ENCODE measurements at regions not wholly inside any gene's neighbourhood (a gene's known extent, or its start where the extent isn't known, plus 50 kb on each side); places are given as distances from the start of the nearest gene placed in this dataset.
"Not testable (repeated sequence)": the region's sequence is repeated elsewhere in the genome, so short reads cannot be mapped to it uniquely, and the experiment has no call there.

- Histone ChIP-seq H3K4me3 (ENCODE audit: low read length in 2 of 2) (no peak overlapping the region), H3K36me3 (ENCODE audit: control insufficient read depth in 1 of 2, insufficient read depth in 2 of 2, low read length in 1 of 2) (no peaks in the 10 kb centered on the region), H3K27me3 (ENCODE audit: control insufficient read depth in 1 of 2, insufficient read depth in 2 of 2, low read length in 1 of 2) (no peaks in the 10 kb centered on the region), H3K4me1 (ENCODE audit: control insufficient read depth in 1 of 2, insufficient read depth in 2 of 2, low read length in 2 of 2) (no peaks in the 10 kb centered on the region), H3K27ac (ENCODE audit: low read depth in 1 of 2, low read length in 2 of 2) (no peak overlapping the region), H3K9me3 (ENCODE audit: control insufficient read depth, low read length) (no peaks in the 10 kb centered on the region)
- no peak for DNase-seq
- ATAC-seq (ENCODE audit: low FRiP score) = no peak
- intact Hi-C loops (cut with DNase I) = no loop called here
- 22 to 23% methylated on average over 4 of the region's 4 CpGs for WGBS, 2 donors
Observed at GRCh38 chr21:8998946-8999681, 1522.3 kb upstream of the TPTE start.

- H3K4me3 ChIP-seq (ENCODE audit: low read length in 2 of 2); H3K4me1 ChIP-seq (ENCODE audit: control insufficient read depth in 1 of 2, insufficient read depth in 2 of 2, low read length in 2 of 2); H3K36me3 ChIP-seq (ENCODE audit: control insufficient read depth in 1 of 2, insufficient read depth in 2 of 2, low read length in 1 of 2); H3K27me3 ChIP-seq (ENCODE audit: control insufficient read depth in 1 of 2, insufficient read depth in 2 of 2, low read length in 1 of 2); DNase-seq; H3K9me3 ChIP-seq (ENCODE audit: control insufficient read depth, low read length); ATAC-seq (ENCODE audit: low FRiP score); intact Hi-C loops (cut with DNase I); H3K27ac ChIP-seq (ENCODE audit: low read depth in 1 of 2, low read length in 2 of 2): not testable (repeated sequence)
- WGBS, 2 donors = 6% methylated on average over 1 of the region's 1 CpG
Observed at GRCh38 chr21:9000132-9000531, 1521.3 kb upstream of the TPTE start.

- WGBS, 2 donors = 60 to 66% methylated on average over 2 of the region's 2 CpGs
- H3K4me1 ChIP-seq (ENCODE audit: control insufficient read depth in 1 of 2, insufficient read depth in 2 of 2, low read length in 2 of 2); intact Hi-C loops (cut with DNase I): not testable (repeated sequence)
Observed at GRCh38 chr21:9000671-9001070, 1520.7 kb upstream of the TPTE start.

GRCh38 chr21:9001890-9002663 is 1519.3 kb upstream of the TPTE start:
- intact Hi-C loops (cut with DNase I); DNase-seq; ATAC-seq (ENCODE audit: low FRiP score); H3K4me1 ChIP-seq (ENCODE audit: control insufficient read depth in 1 of 2, insufficient read depth in 2 of 2, low read length in 2 of 2); H3K27ac ChIP-seq (ENCODE audit: low read depth in 1 of 2, low read length in 2 of 2); H3K36me3 ChIP-seq (ENCODE audit: control insufficient read depth in 1 of 2, insufficient read depth in 2 of 2, low read length in 1 of 2); H3K9me3 ChIP-seq (ENCODE audit: control insufficient read depth, low read length); H3K27me3 ChIP-seq (ENCODE audit: control insufficient read depth in 1 of 2, insufficient read depth in 2 of 2, low read length in 1 of 2): not testable (repeated sequence)
- WGBS, 2 donors = 52 to 67% methylated on average over 5 of the region's 5 CpGs
- H3K4me3 ChIP-seq (ENCODE audit: low read length in 2 of 2) = peak overlapping the region in 1 of 2 donors; percentile 18

More at GRCh38 chr21:9000671-9001070, 1520.7 kb upstream of the TPTE start:
- not testable (repeated sequence) for H3K27ac ChIP-seq (ENCODE audit: low read depth in 1 of 2, low read length in 2 of 2); H3K27me3 ChIP-seq (ENCODE audit: control insufficient read depth in 1 of 2, insufficient read depth in 2 of 2, low read length in 1 of 2); H3K36me3 ChIP-seq (ENCODE audit: control insufficient read depth in 1 of 2, insufficient read depth in 2 of 2, low read length in 1 of 2); DNase-seq; ATAC-seq (ENCODE audit: low FRiP score); H3K4me3 ChIP-seq (ENCODE audit: low read length in 2 of 2); H3K9me3 ChIP-seq (ENCODE audit: control insufficient read depth, low read length)

DNA sequence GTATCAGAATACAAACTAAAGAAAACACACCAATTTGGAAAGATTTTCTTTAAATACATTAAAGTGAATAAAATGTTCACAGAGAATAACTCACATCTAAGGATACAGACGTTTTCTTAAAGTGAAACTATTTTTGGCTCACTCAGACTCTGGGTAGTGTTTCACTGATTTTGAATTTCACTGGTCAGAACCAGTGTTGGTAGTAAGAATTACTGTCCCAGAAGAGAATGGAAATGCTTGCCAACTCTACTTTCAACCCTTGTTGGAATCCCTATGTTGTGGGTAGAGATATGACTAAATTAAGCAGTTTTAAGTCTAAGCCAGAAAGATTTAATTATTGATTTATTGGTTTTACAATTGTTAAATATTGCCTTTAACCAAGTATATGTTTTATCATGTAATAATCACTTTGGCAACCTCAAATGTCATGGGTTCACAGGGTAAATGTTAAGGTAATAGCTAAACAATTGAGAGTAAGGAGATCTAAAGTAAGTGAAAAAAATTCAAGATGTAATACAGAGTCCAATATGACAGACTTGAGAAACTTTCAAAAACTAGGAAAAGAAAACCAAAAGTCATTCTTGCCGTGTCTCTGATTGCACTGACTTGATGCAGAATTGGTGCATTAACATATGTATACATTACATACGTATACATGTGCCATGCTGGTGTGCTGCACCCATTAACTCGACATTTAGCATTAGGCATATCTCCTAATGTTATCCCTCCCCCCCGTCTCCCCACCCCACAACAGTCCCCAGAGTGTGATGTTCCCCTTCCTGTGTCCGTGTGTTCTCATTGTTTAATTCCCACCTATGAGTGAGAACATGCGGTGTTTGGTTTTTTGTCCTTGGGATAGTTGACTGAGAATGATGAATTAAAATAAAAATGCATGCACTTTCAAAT is 1517.2 kb upstream of the TPTE start:
- H3K9me3 ChIP-seq (ENCODE audit: control insufficient read depth, low read length); DNase-seq; H3K36me3 ChIP-seq (ENCODE audit: control insufficient read depth in 1 of 2, insufficient read depth in 2 of 2, low read length in 1 of 2); H3K27me3 ChIP-seq (ENCODE audit: control insufficient read depth in 1 of 2, insufficient read depth in 2 of 2, low read length in 1 of 2); ATAC-seq (ENCODE audit: low FRiP score); H3K27ac ChIP-seq (ENCODE audit: low read depth in 1 of 2, low read length in 2 of 2); H3K4me3 ChIP-seq (ENCODE audit: low read length in 2 of 2); H3K4me1 ChIP-seq (ENCODE audit: control insufficient read depth in 1 of 2, insufficient read depth in 2 of 2, low read length in 2 of 2); intact Hi-C loops (cut with DNase I): not testable (repeated sequence)
- WGBS, 2 donors = 45 to 48% methylated on average over 7 of the region's 7 CpGs

DNA sequence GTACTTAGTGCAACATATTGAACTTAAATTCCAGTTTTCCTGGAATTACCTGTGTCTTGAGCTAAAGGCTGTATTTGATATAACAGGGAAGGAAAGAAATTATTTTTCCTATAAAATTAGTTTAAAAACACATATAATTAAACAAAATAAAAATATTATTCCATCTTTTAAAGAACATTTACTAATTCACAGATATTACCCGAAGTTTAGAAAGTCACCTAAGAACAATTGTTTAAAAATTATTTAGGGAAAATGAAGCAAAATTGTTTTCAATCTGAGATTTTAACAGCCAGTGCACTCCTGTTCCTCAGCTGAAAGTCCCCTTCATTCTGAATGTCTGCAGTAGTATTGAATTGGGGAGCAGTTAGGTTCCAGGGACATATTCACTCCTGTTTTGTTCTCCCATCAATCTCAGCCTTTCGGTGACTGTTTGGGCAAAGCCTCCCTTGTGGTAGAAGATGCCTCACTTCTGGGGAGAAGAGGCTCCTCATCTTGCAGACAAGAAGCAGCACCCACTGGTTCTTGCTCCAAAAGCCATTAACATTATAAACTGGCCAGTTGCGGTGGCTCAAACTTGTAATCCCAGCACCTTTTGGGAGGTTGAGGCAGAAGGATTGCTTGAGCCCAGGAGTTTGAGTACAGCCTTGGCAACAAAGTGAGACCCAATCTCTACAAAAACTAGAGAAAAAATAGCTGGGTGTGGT is 1516.4 kb upstream of the TPTE start:
- H3K27me3 ChIP-seq (ENCODE audit: control insufficient read depth in 1 of 2, insufficient read depth in 2 of 2, low read length in 1 of 2); H3K4me1 ChIP-seq (ENCODE audit: control insufficient read depth in 1 of 2, insufficient read depth in 2 of 2, low read length in 2 of 2); H3K27ac ChIP-seq (ENCODE audit: low read depth in 1 of 2, low read length in 2 of 2); DNase-seq; intact Hi-C loops (cut with DNase I); ATAC-seq (ENCODE audit: low FRiP score); H3K9me3 ChIP-seq (ENCODE audit: control insufficient read depth, low read length); H3K4me3 ChIP-seq (ENCODE audit: low read length in 2 of 2); H3K36me3 ChIP-seq (ENCODE audit: control insufficient read depth in 1 of 2, insufficient read depth in 2 of 2, low read length in 1 of 2): not testable (repeated sequence)
- WGBS, 2 donors = 48 to 58% methylated on average over 3 of the region's 3 CpGs

- DNase-seq; H3K27me3 ChIP-seq (ENCODE audit: control insufficient read depth in 1 of 2, insufficient read depth in 2 of 2, low read length in 1 of 2); intact Hi-C loops (cut with DNase I); H3K36me3 ChIP-seq (ENCODE audit: control insufficient read depth in 1 of 2, insufficient read depth in 2 of 2, low read length in 1 of 2); H3K9me3 ChIP-seq (ENCODE audit: control insufficient read depth, low read length); H3K27ac ChIP-seq (ENCODE audit: low read depth in 1 of 2, low read length in 2 of 2); ATAC-seq (ENCODE audit: low FRiP score); H3K4me3 ChIP-seq (ENCODE audit: low read length in 2 of 2); H3K4me1 ChIP-seq (ENCODE audit: control insufficient read depth in 1 of 2, insufficient read depth in 2 of 2, low read length in 2 of 2): not testable (repeated sequence)
- WGBS, 2 donors = 56 to 63% methylated on average over 1 of the region's 1 CpG
Observed at GRCh38 chr21:9005671-9006070, 1515.7 kb upstream of the TPTE start.

GRCh38 chr21:9006111-9006510 is 1515.3 kb upstream of the TPTE start:
- H3K9me3 ChIP-seq (ENCODE audit: control insufficient read depth, low read length); DNase-seq; H3K27ac ChIP-seq (ENCODE audit: low read depth in 1 of 2, low read length in 2 of 2); ATAC-seq (ENCODE audit: low FRiP score); H3K36me3 ChIP-seq (ENCODE audit: control insufficient read depth in 1 of 2, insufficient read depth in 2 of 2, low read length in 1 of 2); H3K4me3 ChIP-seq (ENCODE audit: low read length in 2 of 2); H3K27me3 ChIP-seq (ENCODE audit: control insufficient read depth in 1 of 2, insufficient read depth in 2 of 2, low read length in 1 of 2); H3K4me1 ChIP-seq (ENCODE audit: control insufficient read depth in 1 of 2, insufficient read depth in 2 of 2, low read length in 2 of 2); intact Hi-C loops (cut with DNase I): not testable (repeated sequence)
